ENCODE measurements at regions not wholly inside any gene's neighbourhood (a gene's known extent, or its start where the extent isn't known, plus 50 kb on each side); places are given as distances from the start of the nearest gene placed in this dataset.
"Not testable (repeated sequence)": the region's sequence is repeated elsewhere in the genome, so short reads cannot be mapped to it uniquely, and the experiment has no call there.

GRCh38 chr7:84879570-84880325 lies 307.1 kb downstream of the SEMA3D start:
- DNase-seq = no peak

- no peak for DNase-seq
Observed at GRCh38 chr7:84877943-84878570, 308.8 kb downstream of the SEMA3D start.

GRCh38 chr7:84876061-84876821 lies 310.6 kb downstream of the SEMA3D start:
- no peak for DNase-seq

GRCh38 chr7:84865560-84865959 lies 321.3 kb downstream of the SEMA3D start:
- DNase-seq = no peak

- DNase-seq = no peak
Observed at GRCh38 chr7:84857336-84857735, 329.5 kb downstream of the SEMA3D start.

GRCh38 chr7:84855758-84856157 lies 331.1 kb downstream of the SEMA3D start:
- no peak for DNase-seq

- not testable (repeated sequence) for DNase-seq
Observed at GRCh38 chr7:84848974-84849372, 337.9 kb downstream of the SEMA3D start.

GRCh38 chr7:84848219-84848973 lies 338.5 kb downstream of the SEMA3D start:
- DNase-seq = no peak

GRCh38 chr7:84847790-84848189 lies 339.1 kb downstream of the SEMA3D start:
- no peak for DNase-seq

GRCh38 chr7:84847038-84847437 lies 339.8 kb downstream of the SEMA3D start:
- no peak for DNase-seq

- DNase-seq = no peak
Observed at GRCh38 chr7:84845971-84846370, 340.9 kb downstream of the SEMA3D start.

GRCh38 chr7:84844771-84845170 lies 342.1 kb downstream of the SEMA3D start:
- DNase-seq = no peak

GRCh38 chr7:84841809-84842208 lies 345.0 kb downstream of the SEMA3D start:
- DNase-seq = no peak

GRCh38 chr7:84838857-84839256 lies 348.0 kb downstream of the SEMA3D start:
- DNase-seq = no peak

GRCh38 chr7:84837405-84837804 lies 349.5 kb downstream of the SEMA3D start:
- DNase-seq = no peak

GRCh38 chr7:84829719-84830118 lies 357.1 kb downstream of the SEMA3D start:
- no peak for DNase-seq

GRCh38 chr7:84824057-84824651 lies 362.7 kb downstream of the SEMA3D start:
- DNase-seq = no peak

- no peak for DNase-seq
Observed at GRCh38 chr7:84823530-84823929, 363.3 kb downstream of the SEMA3D start.

- no peak for DNase-seq
Observed at GRCh38 chr7:84822941-84823510, 363.8 kb downstream of the SEMA3D start.

- DNase-seq = no peak
Observed at GRCh38 chr7:84821671-84822534, 365.0 kb downstream of the SEMA3D start.

GRCh38 chr7:84820481-84820880 lies 366.4 kb downstream of the SEMA3D start:
- DNase-seq = no peak

Measured in NCI-H1105 (cell line).